ENCODE measurements at regions not wholly inside any gene's neighbourhood (a gene's known extent, or its start where the extent isn't known, plus 50 kb on each side); places are given as distances from the start of the nearest gene placed in this dataset.

- POLR2A ChIA-PET = no interaction called here
- TF ChIP-seq CTCF (IDR thresholded peaks at IDR 0.05; ENCODE audit: insufficient read depth, low read depth, low read length) = no peak
- CTCF ChIA-PET = interaction anchor here (2.2 kb wide), 1 partner anchor 189 kb away, joined by 12 read pairs; no protein-coding TSS in a partner anchor
- H3K36me3 ChIP-seq (ENCODE audit: control insufficient read depth, insufficient read depth, low read length) = no peaks in the 10 kb centered on the region
- H3K27me3 ChIP-seq (ENCODE audit: control insufficient read depth, insufficient read depth, low read length) = no peaks in the 10 kb centered on the region
- DNase-seq (ENCODE audit: low read depth) = no peak
- no peak overlapping the region for H3K4me3 ChIP-seq (ENCODE audit: low read depth, low read length)
These were observed 129.8 kb downstream of the FAM174B start for GRCh38 chr15:92525758-92526245.

DNA sequence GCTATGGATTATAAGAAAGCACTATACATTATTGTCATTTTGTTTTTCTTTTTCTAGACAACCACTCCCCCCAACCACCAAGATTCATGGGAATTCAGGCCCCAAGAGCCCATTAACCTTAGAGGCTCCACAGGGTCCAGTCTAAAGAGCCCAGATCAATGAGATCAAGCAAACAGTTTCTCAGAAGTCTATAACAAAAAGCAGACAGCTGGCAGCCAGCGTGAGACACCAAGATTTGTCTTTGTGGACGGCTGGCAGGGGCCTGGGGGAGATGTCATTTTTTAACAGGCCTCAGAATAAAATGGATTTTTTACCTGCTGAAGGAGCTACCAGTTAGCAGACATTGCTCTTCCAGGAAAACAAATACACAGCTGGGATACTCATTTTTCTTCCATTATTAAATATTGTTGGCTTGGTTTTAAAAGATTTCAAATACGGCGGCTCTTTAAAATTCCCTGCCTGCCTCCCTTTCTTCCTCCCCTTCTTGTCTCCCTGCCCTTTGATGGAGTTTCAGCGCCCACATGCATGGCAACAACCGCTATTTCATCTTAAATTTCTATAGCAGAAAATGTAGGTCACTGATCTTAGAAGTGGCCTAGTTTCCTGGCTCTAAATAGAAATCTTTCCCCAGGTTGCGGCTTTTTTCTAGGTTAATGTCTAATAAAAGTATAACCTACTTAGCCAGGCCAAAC lies 130.6 kb downstream of the FAM174B start:
- DNase-seq (ENCODE audit: low read depth) = no peak
- POLR2A ChIA-PET = no interaction called here
- CTCF ChIA-PET = interaction anchor here (2.2 kb wide), 1 partner anchor 190 kb away, joined by 12 read pairs; no protein-coding TSS in a partner anchor
- Histone ChIP-seq H3K36me3 (ENCODE audit: control insufficient read depth, insufficient read depth, low read length) (no peaks in the 10 kb centered on the region), H3K4me3 (ENCODE audit: low read depth, low read length) (no peak overlapping the region), H3K27me3 (ENCODE audit: control insufficient read depth, insufficient read depth, low read length) (no peaks in the 10 kb centered on the region)
- no peak for TF ChIP-seq CTCF (IDR thresholded peaks at IDR 0.05; ENCODE audit: insufficient read depth, low read depth, low read length)

- no peaks in the 10 kb centered on the region for H3K36me3 ChIP-seq (ENCODE audit: control insufficient read depth, insufficient read depth, low read length)
- H3K27me3 ChIP-seq (ENCODE audit: control insufficient read depth, insufficient read depth, low read length) = no peaks in the 10 kb centered on the region
- ChIA-PET POLR2A (no interaction called here), CTCF (interaction anchor here (1.6 kb wide), 1 partner anchor 190 kb away, joined by 8 read pairs; no protein-coding TSS in a partner anchor)
- H3K4me3 ChIP-seq (ENCODE audit: low read depth, low read length) = no peak overlapping the region
- no peak for TF ChIP-seq CTCF (IDR thresholded peaks at IDR 0.05; ENCODE audit: insufficient read depth, low read depth, low read length)
- no peak for DNase-seq (ENCODE audit: low read depth)
These were observed 130.5 kb downstream of the ST8SIA2 start for GRCh38 chr15:92524161-92524560.

- Histone ChIP-seq H3K27me3 (ENCODE audit: control insufficient read depth, insufficient read depth, low read length) (no peaks in the 10 kb centered on the region), H3K36me3 (ENCODE audit: control insufficient read depth, insufficient read depth, low read length) (no peaks in the 10 kb centered on the region), H3K4me3 (ENCODE audit: low read depth, low read length) (no peak overlapping the region)
- ChIA-PET CTCF (interaction anchor here (1.2 to 2.2 kb wide), 3 partner anchors 11 to 194 kb away, joined by 3 to 8 read pairs (median 8); no protein-coding TSS in a partner anchor), POLR2A (no interaction called here)
- no peak for DNase-seq (ENCODE audit: low read depth)
- no peak for TF ChIP-seq CTCF (IDR thresholded peaks at IDR 0.05; ENCODE audit: insufficient read depth, low read depth, low read length)
These were observed 129.5 kb downstream of the ST8SIA2 start for GRCh38 chr15:92523176-92523575.

DNA sequence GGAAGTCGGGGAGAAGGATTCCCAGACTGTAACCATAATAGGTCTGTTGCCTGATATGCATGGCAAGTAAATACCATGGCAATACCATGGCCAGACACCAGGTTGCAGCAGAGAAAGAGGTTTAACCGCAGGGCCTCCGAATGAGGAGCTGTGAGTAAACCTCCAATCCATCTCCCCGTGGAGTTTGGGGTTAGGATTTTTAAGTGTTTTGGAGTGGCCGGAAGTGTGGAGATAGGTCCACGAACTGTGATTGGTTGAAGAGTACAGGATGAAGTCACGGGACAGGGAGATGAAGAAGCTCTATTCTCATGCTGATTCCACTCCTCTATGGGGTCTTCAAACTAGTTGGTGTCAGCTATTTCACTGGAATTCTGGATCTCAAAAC lies 127.9 kb downstream of the ST8SIA2 start:
- H3K36me3 ChIP-seq (ENCODE audit: control insufficient read depth, insufficient read depth, low read length) = no peaks in the 10 kb centered on the region
- H3K27me3 ChIP-seq (ENCODE audit: control insufficient read depth, insufficient read depth, low read length) = no peaks in the 10 kb centered on the region
- TF ChIP-seq CTCF (IDR thresholded peaks at IDR 0.05; ENCODE audit: insufficient read depth, low read depth, low read length) = peak; percentile 70
- ChIA-PET CTCF (interaction anchor here (0.6 to 3.2 kb wide), 10 partner anchors 10 to 194 kb away, joined by 3 to 57 read pairs (median 4); no protein-coding TSS in a partner anchor), POLR2A (interaction anchor here (0.5 to 0.6 kb wide), 2 partner anchors 20 to 193 kb away, joined by 3 read pairs; no protein-coding TSS in a partner anchor)
- DNase-seq (ENCODE audit: low read depth) = peak; percentile 33
- no peak overlapping the region for H3K4me3 ChIP-seq (ENCODE audit: low read depth, low read length)

Measured in BJ (cell line).